NCI-H2081 (cell line): ENCODE measurements at regions not wholly inside any gene's neighbourhood (a gene's known extent, or its start where the extent isn't known, plus 50 kb on each side); places are given as distances from the start of the nearest gene placed in this dataset.
"Not testable (repeated sequence)": the region's sequence is repeated elsewhere in the genome, so short reads cannot be mapped to it uniquely, and the experiment has no call there.

ENCODE experiments used
- DNase-seq, 2 experiments: peaks; one replicate each; lab custom pipeline; 2025; lab: John Stamatoyannopoulos, UW

- no peak for DNase-seq
Measured at GRCh38 chr9:6160579-6160978, 55.0 kb upstream of the IL33 start.

- no peak for DNase-seq
Measured at GRCh38 chr9:6153425-6153824, 62.2 kb upstream of the IL33 start.

GRCh38 chr9:6152788-6153187 is 62.8 kb upstream of the IL33 start:
- no peak for DNase-seq

DNA sequence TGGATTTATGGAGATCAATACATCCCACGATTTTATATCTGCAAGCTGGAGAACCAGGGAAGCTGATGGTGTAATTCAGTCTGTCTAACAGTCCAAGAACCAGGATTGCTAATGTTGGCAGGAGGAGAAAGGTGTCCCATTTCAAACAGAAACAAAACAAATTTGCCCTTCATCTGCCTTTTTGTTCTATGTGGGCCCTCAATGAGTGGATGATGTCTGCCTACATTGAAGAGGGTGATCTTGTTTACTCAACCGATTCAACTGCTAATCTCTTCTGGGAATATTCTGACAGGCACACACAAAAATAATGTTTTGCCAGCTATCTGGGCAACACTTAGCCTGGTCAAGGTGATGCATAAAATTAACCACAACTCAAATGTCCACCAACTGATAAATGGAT is 65.1 kb upstream of the IL33 start:
- DNase-seq: no peak

- no peak for DNase-seq
Measured at GRCh38 chr9:6149315-6149714, 66.3 kb upstream of the IL33 start.

DNA sequence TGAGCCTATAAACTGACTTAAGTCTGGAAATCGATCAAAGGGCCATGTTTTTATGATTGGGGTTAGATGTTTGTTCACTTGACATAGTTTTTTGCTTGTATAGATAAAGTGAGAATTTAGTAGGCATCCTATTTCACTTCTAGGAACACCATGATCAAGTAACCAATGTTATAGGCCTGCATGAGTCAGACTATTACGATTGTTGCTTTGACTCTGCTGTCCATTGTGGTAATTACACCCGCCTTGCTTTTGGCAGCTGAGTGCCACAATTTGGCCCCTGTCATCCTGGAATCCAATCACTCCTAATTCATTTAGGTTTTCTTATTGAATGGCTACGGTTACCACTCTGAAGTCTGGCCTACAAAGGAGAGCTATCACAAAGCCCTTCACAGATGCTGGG is 67.8 kb upstream of the IL33 start:
- no peak for DNase-seq

GRCh38 chr9:6144947-6145346 is 70.7 kb upstream of the IL33 start:
- no peak for DNase-seq

GRCh38 chr9:6142799-6143454 is 72.7 kb upstream of the IL33 start:
- DNase-seq: no peak

GRCh38 chr9:6135780-6136179 is 79.8 kb upstream of the IL33 start:
- DNase-seq: not testable (repeated sequence)

DNA sequence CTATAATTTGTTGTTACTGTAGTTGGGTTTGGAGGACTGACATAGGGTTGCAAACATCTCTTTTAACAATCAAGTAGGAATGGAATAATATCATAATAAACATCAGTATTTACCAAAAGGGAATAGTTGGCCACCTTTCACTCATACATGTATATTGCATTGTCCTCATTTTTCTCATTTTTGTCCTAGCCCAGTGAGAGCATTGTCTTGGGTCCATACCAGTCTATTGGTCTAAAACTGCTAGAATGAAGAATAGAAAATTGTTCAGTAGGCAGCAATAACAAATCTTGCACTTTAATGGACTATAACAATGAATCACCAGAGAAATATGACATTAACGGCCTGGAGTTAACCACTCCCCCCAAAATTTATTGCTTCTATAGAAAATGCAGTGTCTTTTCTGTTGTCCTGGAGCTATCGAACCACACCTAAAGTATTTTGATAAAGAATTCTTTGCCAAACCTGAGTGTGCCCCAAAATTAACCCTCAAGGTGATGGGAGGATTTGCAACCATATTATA is 80.9 kb upstream of the IL33 start:
- DNase-seq: no peak

- no peak for DNase-seq
Measured at GRCh38 chr9:6133346-6134063, 82.1 kb upstream of the IL33 start.

GRCh38 chr9:6132650-6133049 is 83.0 kb upstream of the IL33 start:
- DNase-seq: no peak

DNA sequence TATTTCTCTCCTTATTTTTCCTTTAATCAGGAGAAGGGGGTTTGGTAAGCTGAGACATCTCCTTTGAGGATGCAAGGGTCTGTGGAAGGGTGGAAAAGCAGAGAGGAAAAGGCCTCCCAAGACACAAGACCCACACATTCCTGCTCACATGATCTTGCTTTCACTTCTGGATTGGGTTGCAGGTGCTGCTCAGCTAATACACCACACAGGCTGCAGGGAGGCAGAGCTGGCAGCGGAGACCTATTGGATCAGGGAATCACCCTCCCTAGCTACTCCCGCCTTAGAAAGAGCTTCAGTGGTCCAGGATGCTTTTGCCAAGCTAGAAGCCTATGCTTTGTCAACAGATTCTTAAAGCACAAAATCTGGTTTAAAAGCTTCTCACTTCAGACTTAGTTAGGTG is 87.6 kb upstream of the IL33 start:
- no peak for DNase-seq

DNA sequence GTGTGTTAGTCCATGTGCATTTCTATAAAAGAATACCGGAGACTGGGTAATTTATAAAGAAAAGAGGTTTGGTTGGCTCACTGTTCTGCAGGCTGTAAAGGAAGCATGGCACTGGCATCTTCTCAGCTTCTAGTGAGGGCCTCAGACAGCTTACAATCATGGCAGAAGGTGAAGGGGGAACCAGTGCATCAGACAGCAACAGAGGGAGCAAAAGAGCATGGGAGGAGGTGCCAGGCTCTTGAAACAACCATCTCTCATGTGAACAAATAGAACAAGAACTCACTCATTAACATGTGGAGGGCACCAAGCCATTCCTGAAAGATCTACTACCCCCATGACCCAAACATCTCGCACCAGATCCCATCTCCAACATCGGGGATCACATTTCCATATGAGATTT is 89.2 kb upstream of the IL33 start:
- no peak for DNase-seq

DNA sequence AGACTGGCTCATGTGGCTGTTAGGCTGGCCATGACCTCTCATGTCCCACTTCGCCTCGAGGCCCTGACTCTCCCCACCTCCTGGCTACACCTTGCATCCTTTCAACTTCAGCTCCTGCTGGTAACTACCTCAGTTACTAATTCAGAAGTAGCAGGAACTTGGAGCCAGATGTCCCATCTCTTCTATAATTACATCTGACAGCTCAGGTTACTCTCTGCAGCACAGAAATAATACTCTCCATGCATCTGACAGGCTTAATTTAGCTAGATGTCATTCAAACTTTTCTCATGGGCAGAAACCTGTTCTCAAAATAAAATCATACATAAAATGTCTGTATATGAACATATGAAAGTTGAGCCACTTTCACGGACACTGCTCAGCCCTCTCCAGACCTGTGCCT is 92.2 kb upstream of the IL33 start:
- no peak for DNase-seq

DNA sequence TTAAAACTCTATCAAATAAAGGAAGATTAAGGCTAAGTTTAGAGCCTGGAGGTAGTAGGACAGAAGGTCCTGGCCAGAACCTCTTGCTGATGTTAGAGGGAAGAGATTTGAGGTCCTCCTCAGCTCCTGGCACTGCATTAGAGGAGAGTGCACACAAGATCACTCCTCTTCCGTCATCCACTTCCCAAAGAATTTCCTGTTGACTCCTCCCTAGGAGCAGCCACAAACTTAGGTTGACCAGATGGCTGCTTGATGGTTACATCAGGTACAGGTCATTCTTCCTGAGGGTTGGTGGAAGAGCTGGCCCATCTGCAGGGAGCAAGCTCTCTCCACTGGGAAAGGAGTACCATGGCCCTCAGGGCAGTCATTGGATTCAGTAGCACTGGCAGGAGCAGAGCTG is 93.9 kb upstream of the IL33 start:
- DNase-seq: no peak

- no peak for DNase-seq
Measured at GRCh38 chr9:6114424-6114823, 99.0 kb upstream of the RANBP6 start.

GRCh38 chr9:6113819-6114218 is 98.4 kb upstream of the RANBP6 start:
- no peak for DNase-seq

DNA sequence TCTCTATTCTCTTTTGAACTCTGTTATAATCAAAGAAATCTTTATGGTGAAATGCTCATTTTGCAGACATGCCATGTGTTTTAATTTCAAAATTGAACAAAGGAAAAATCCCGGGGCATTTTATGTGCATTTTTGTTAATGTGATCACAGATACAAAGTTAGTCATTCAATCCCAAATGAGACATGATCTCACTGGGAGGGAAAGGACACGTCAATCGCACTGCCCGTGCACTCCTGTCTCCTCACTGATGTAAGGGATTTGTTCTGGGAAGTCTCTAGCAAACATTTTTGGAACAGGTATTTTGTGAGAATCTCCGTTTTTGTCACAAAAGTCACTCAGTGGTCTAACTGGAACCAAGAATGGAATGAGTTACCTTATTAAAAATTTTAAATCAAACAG is 97.9 kb upstream of the RANBP6 start:
- DNase-seq: no peak

DNA sequence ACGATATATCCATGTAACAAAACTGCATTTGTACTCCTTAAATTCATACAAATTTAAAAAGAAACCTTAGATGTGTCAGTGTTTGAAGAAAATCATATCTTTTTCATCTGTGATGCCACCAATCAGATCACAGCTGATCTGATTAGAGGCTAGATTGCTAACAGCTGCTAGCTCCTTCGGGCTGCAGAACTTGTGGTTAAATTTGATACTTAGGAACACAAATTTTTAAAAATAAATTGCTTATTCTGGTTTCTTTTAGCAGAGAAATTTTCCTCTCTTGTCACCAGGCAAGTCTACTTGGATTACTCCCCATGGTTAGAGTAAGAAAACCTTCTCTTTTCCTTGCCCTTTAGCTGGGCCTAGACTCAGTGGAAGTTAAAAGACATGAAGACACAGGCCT is 94.6 kb upstream of the RANBP6 start:
- no peak for DNase-seq

DNA sequence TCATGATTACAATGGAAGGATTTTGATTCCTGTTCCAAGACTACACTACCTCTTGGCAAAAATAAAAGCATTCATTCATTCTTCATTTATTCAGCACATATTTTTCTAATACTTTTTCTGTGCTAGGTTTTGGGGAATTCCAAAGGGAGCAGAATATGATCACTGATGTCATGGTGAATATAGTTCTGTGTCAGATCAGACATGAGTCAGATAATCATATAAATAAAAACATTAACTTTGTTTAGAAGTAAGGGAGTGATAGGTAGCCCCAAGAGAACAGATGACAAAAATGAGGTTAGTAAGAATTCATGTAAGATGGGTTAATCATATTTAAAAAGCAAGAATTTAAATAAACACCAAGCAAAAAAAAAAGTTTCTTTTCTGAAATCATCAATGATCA is 94.1 kb upstream of the RANBP6 start:
- DNase-seq: no peak

GRCh38 chr9:6106711-6107339 is 91.4 kb upstream of the RANBP6 start:
- peak; percentile 18 to 24 for DNase-seq

DNA sequence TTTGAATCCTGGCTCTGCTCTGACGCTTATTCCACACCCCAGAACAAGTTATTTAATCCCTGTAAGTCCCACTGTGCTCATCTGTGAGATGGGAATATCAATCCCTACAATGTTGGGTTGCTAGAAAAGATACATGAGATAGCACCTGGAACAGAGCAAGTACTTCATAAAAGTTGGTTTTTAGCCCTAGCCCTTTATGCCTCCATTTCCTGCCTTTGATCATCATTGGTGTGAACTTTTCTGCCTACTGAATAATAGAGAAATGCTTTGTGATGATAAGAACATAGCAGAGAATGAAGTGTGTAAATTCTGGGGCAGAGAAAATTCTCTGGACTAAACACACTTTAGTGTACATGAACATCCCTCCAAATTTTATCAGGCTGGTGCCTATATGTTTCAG is 90.3 kb upstream of the RANBP6 start:
- DNase-seq: no peak
